ENCODE measurements at regions not wholly inside any gene's neighbourhood (a gene's known extent, or its start where the extent isn't known, plus 50 kb on each side); places are given as distances from the start of the nearest gene placed in this dataset.

Small RNA genes in the stretch of these regions (small RNA-seq; reads per million reads assigned to genes)
- gene AC123904.2 (ENCODE audit: insufficient read depth in 2 of 3, insufficient read length in 3 of 3, low read depth in 2 of 3, low replicate concordance in 1 of 3) = 0 reads per million in 3 experiments

Measured in HepG2 (cell line).